Middle frontal gyrus (tissue), 1 donor: ENCODE measurements at regions not wholly inside any gene's neighbourhood (a gene's known extent, or its start where the extent isn't known, plus 50 kb on each side); places are given as distances from the start of the nearest gene placed in this dataset.
"Not testable (repeated sequence)": the region's sequence is repeated elsewhere in the genome, so short reads cannot be mapped to it uniquely, and the experiment has no call there.

ENCODE experiments used
- DNase-seq: peaks from one replicate; pipeline ENCODE4 v3.0.0-alpha.2; 2015; ENCODE audit warnings: low spot score; ENCODE audit errors: extremely low spot score

DNA sequence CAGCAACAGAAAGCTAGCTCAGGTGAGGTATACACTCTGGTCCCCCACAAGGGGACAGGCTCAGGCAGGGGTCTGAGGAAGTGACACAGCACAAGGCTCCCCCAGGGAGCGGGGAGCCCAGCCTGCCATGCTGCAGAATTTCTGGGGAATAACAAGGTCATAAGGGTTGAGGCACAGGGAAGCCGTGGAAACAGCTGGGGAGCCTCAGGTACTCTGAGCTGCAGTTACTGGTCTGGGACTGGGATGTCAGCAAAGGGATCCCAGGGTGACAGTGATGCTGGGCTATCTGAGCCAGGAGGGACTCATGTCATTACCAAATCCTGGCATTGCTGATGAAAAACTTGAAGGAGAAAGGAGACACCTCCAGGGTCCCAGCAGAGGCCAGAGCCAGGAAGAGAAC is 64.4 kb upstream of the NANOS1 start:
- no peak for DNase-seq

DNA sequence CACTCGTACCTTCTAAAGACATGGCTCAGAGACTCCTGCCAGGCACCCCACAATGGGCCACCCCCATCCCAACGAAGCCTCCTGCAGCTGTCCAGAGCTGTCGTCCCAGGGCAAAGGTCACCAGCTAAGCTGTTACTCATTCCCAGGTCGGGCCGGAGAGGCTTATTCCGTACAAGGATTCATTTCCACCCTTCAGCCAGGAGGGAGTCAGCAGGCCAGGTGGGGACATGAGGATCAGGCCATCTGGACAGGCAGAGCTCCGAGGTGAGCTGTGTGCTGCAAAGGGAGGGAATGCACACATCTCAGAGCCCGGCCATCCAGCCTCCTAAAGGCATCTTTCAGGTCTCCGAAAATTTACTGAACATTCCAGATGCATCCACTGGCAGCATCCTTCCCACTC is 63.9 kb upstream of the NANOS1 start:
- no peak for DNase-seq

GRCh38 chr10:118966076-118966849 is 63.3 kb upstream of the NANOS1 start:
- no peak for DNase-seq

- no peak for DNase-seq
Measured at GRCh38 chr10:118966850-118967125, 62.7 kb upstream of the NANOS1 start.

- no peak for DNase-seq
Measured at GRCh38 chr10:118967160-118967559, 62.4 kb upstream of the NANOS1 start.

- no peak for DNase-seq
Measured at GRCh38 chr10:118968060-118968459, 61.5 kb upstream of the NANOS1 start.

- no peak for DNase-seq
Measured at GRCh38 chr10:118968482-118968881, 61.0 kb upstream of the NANOS1 start.

GRCh38 chr10:118969014-118969413 is 60.5 kb upstream of the NANOS1 start:
- no peak for DNase-seq

GRCh38 chr10:118970770-118971169 is 58.7 kb upstream of the NANOS1 start:
- DNase-seq: no peak

- no peak for DNase-seq
Measured at GRCh38 chr10:118971187-118971586, 58.3 kb upstream of the NANOS1 start.

DNA sequence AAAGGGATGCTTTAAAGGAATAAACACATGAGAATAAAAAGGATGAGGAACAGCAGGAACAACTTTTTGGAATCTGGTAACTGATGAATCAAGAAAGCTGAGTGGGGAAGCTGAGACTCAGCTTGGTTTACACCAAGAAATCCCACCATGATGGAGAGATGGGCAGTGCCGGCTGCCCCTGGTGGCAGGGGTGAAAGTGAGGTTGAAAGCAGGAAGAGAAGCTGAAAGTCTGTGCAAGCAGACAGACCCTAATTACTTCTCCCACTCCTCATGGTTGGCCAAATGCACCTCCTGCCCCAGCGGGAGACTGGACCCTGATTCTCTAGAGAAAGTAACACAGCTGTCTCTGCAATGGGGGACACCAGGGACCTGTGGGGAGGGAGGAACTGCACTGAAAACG is 57.6 kb upstream of the NANOS1 start:
- no peak for DNase-seq

DNA sequence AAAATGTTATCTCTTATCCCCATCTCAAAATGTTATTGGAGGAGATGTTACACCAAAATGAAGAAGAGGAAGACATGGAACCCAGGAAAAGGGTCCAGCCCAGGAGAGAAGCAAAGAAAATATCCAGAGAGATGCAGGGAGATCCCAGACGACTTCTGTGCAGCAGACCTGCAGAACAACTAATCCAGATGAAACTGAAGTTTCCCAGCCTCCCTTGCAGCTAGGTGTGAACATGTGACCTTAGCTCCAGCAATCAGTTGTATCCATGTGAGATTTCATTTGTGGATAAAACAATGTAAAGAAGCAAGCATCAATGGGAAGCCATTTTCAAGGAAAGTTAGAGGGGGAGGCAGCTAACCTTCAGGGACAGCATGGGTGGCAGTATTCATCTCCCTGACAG is 55.8 kb upstream of the NANOS1 start:
- DNase-seq: no peak

DNA sequence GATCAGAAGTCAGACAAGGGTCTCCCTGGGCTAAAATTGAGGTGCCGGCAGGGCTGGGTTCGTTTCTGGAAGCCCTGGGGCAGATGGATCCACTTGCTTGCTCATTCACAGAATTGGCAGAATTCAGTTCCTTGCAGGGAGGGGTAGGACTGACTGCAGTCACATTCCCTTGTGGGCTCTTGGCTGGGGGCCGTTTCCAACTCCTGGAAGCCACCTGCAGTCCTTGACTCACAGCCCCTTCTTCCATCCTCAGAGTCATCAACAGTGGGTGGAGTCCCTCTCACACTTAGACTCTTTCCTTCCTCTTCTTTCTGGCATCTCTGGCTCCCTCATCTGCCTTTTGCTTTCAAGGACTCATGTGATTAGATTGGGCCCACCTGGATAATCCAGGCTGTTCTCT is 54.6 kb upstream of the NANOS1 start:
- DNase-seq: no peak

DNA sequence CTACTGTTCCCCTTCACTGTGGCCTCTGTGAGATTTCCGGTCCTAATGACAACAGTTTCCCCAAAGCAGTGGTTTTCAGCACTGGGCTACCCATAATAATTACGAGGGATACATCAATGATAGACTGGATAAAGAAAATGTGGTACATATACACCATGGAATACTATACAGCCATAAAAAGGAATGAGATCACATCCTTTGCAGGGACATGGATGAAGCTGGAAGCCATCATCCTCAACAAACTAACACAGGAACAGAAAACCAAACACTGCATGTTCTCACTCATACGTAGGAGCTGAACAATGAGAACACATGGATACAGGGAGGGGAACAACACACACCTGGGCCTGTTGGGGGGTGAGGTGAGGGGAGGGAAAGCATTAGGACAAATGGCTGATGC is 53.3 kb upstream of the NANOS1 start:
- DNase-seq: not testable (repeated sequence)

GRCh38 chr10:118977022-118977599 is 52.4 kb upstream of the NANOS1 start:
- DNase-seq: no peak

DNA sequence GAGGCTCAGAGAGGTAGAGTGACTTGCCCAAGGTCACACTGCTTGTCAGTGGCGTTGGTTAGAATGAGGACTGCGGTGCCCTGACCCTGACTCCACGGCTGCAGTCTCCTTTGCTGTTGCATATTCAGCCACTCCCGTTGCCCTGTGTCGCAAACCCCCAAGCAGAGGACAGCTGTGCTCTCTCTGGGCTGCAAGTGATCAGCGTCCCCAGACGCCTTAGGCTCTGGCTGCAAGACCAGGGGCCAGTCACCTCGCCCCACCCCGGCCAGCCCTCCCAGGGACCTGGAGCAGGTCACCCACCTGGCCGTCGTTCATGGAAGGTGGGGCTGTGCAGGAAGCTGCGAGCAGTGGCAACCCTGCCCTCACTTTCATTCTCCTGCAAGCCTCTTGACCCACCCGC is 51.7 kb upstream of the NANOS1 start:
- DNase-seq: no peak

DNA sequence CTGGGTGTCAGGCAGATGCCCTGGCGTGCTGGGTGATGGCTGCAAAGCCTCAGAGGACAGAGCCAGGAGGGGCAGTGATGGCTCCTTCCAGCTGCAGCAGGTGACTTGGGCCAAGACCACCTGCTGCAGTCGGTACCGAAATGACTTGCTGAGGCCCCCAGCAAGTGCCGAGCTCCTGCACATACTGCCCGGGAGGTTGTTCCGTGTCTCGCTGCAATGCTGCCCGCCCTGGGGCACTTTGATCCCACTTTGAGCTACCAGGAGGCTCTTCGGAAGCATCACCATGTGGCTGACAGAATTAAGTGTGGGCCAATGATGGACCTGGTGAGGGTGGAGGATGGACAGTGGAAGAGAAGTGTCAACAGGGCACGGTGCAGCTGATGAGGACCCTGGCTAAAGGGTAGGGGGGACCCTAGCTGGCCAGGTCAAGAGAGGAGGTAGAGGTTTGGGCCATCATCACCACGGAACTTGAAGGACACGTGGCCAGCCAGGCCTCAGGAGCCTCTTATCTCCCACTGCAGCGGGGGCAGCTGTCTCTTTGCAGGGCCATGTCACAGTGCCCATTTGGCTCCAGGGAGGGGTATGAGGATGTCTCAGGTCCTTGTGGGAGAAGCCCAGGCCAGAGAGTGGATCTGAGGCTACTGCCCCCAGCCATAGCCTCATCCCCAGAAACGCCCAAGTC is 51.1 kb upstream of the NANOS1 start:
- no peak for DNase-seq

GRCh38 chr10:118978998-118979350 is 50.5 kb upstream of the NANOS1 start:
- no peak for DNase-seq

GRCh38 chr10:118979661-118980060 is 49.9 kb upstream of the NANOS1 start:
- DNase-seq: no peak
